Panc1 (cell line): ENCODE measurements at regions not wholly inside any gene's neighbourhood (a gene's known extent, or its start where the extent isn't known, plus 50 kb on each side); places are given as distances from the start of the nearest gene placed in this dataset.

Experiments
- REST ChIP-seq, 2 experiments: IDR thresholded peaks; 2 replicates each; pipeline ENCODE4 v1.6.1; 2011 to 2012; ENCODE audit warnings: low read depth in 2 of 2, control low read depth in 1 of 2, low read length in 1 of 2, mild to moderate bottlenecking in 1 of 2, moderate library complexity in 1 of 2; ENCODE audit not compliant: insufficient read depth in 1 of 2
- TF ChIP-seq, protein P1 (sequence below): fragments of 450-650 bp; IDR thresholded peaks from 2 replicates; pipeline ENCODE4 v1.5.1; 2017; ENCODE audit warnings: mild to moderate bottlenecking

DNA sequence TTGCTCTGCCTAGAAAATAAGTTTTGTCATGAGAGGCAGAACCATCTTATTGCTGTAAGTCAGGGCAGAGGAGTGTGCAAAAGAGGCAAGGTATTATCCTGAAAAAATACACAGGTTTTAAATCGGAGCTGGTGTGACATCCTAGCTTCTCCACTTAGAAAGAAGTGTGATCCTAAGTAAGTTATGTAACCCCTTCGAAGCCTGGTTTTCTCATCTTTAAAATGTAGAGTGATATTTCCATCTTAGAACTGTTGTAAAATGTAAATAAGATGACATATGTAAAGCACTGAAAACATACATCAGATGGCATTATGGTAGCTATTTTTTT lies 65.1 kb downstream of the IER5 start:
- TF ChIP-seq REST (IDR thresholded peaks at IDR 0.05; ENCODE audit: insufficient read depth in 1 of 2, low read depth in 2 of 2, low read length in 1 of 2) = no peak
- TF ChIP-seq, protein P1, sequence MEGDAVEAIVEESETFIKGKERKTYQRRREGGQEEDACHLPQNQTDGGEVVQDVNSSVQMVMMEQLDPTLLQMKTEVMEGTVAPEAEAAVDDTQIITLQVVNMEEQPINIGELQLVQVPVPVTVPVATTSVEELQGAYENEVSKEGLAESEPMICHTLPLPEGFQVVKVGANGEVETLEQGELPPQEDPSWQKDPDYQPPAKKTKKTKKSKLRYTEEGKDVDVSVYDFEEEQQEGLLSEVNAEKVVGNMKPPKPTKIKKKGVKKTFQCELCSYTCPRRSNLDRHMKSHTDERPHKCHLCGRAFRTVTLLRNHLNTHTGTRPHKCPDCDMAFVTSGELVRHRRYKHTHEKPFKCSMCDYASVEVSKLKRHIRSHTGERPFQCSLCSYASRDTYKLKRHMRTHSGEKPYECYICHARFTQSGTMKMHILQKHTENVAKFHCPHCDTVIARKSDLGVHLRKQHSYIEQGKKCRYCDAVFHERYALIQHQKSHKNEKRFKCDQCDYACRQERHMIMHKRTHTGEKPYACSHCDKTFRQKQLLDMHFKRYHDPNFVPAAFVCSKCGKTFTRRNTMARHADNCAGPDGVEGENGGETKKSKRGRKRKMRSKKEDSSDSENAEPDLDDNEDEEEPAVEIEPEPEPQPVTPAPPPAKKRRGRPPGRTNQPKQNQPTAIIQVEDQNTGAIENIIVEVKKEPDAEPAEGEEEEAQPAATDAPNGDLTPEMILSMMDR = no peak
